Endothelial cell (in vitro differentiated cells): ENCODE measurements at regions not wholly inside any gene's neighbourhood (a gene's known extent, or its start where the extent isn't known, plus 50 kb on each side); places are given as distances from the start of the nearest gene placed in this dataset.

Experiments used
- DNase-seq: peaks from one replicate; pipeline ENCODE4 v3.0.0; 2021; ENCODE audit warnings: low spot score
- H3K27ac Mint-ChIP-seq: one replicate; pipeline ENCODE4 v1.8.0; 2021; ENCODE audit warnings: mixed read lengths, inconsistent platforms; ENCODE audit not compliant: unreplicated experiment
- H3K27me3 Mint-ChIP-seq: one replicate; pipeline ENCODE4 v1.8.0; 2021; ENCODE audit warnings: mild to moderate bottlenecking, moderate library complexity, mixed read lengths, inconsistent platforms; ENCODE audit not compliant: unreplicated experiment
- H3K36me3 Mint-ChIP-seq: one replicate; pipeline ENCODE4 v1.8.0; 2021; ENCODE audit warnings: mild to moderate bottlenecking, low read depth, mixed read lengths, inconsistent platforms; ENCODE audit not compliant: unreplicated experiment
- H3K4me1 Mint-ChIP-seq: one replicate; pipeline ENCODE4 v1.8.0; 2021; ENCODE audit warnings: mild to moderate bottlenecking, mixed read lengths, inconsistent platforms; ENCODE audit not compliant: unreplicated experiment
- H3K4me3 Mint-ChIP-seq: one replicate; pipeline ENCODE4 v1.8.0; 2021; ENCODE audit warnings: mild to moderate bottlenecking, mixed read lengths, inconsistent platforms; ENCODE audit not compliant: unreplicated experiment
- H3K9me3 Mint-ChIP-seq: one replicate; pipeline ENCODE4 v1.8.0; 2021; ENCODE audit warnings: mixed read lengths, inconsistent platforms; ENCODE audit not compliant: unreplicated experiment
- TF ChIP-seq, protein P1 (sequence below): fragments of 200-600 bp; sonication (generic); IDR thresholded peaks from one replicate; pipeline ENCODE4 v1.5.0; 2021; ENCODE audit warnings: antibody characterized with exemption; ENCODE audit not compliant: unreplicated experiment

DNA sequence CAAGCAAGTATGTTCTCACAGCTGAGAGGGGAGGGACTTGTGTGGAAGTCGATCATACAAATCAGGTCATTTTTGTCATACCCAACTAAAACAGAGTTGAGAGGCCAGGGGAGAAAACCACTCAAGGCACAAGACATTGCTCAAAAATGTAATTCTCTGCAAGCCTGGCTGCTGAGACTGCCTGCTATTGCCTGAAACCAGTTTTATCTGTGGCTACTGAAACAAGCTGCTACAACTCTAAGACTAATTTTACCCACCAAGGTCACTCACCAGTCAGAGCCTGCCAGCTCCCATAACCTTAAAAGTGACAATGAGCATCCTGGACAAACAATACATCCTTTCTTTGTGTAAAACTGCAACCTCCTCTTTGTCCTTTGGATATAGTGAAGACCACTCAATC lies 54.1 kb upstream of the CST7 start:
- Mint-ChIP-seq H3K27ac (no peak overlapping the region), H3K9me3 (peaks cover 17% of the 10 kb centered on the region), H3K27me3 (peaks cover 4% of the 10 kb centered on the region), H3K4me3 (no peak overlapping the region), H3K36me3 (peaks cover 19% of the 10 kb centered on the region), H3K4me1 (no peaks in the 10 kb centered on the region)
- TF ChIP-seq, protein P1, sequence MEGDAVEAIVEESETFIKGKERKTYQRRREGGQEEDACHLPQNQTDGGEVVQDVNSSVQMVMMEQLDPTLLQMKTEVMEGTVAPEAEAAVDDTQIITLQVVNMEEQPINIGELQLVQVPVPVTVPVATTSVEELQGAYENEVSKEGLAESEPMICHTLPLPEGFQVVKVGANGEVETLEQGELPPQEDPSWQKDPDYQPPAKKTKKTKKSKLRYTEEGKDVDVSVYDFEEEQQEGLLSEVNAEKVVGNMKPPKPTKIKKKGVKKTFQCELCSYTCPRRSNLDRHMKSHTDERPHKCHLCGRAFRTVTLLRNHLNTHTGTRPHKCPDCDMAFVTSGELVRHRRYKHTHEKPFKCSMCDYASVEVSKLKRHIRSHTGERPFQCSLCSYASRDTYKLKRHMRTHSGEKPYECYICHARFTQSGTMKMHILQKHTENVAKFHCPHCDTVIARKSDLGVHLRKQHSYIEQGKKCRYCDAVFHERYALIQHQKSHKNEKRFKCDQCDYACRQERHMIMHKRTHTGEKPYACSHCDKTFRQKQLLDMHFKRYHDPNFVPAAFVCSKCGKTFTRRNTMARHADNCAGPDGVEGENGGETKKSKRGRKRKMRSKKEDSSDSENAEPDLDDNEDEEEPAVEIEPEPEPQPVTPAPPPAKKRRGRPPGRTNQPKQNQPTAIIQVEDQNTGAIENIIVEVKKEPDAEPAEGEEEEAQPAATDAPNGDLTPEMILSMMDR = no peak
- DNase-seq = no peak

DNA sequence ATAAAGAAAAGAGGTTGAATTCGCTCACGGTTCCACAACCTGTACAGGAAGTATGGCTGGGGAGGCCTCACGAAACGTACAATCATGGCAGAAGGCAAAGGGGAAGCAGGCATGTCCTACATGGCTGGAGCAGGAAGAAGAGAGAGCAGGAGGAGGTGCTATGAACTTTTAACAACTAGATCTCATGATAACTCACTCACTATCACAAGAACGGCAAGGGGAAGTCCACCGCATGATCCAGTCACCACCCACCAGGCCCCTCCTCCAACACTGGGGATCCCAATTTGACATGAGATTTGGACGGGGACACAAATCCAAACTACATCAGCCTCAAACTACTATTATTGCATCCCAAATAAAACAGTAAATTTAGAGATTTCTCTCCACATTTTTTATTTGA lies 53.6 kb upstream of the CST7 start:
- DNase-seq = no peak
- Mint-ChIP-seq H3K4me3 (no peak overlapping the region), H3K4me1 (no peaks in the 10 kb centered on the region), H3K27ac (no peak overlapping the region), H3K27me3 (peaks cover 4% of the 10 kb centered on the region), H3K9me3 (peaks cover 19% of the 10 kb centered on the region), H3K36me3 (peaks cover 19% of the 10 kb centered on the region)
- TF ChIP-seq, protein P1 = no peak

DNA sequence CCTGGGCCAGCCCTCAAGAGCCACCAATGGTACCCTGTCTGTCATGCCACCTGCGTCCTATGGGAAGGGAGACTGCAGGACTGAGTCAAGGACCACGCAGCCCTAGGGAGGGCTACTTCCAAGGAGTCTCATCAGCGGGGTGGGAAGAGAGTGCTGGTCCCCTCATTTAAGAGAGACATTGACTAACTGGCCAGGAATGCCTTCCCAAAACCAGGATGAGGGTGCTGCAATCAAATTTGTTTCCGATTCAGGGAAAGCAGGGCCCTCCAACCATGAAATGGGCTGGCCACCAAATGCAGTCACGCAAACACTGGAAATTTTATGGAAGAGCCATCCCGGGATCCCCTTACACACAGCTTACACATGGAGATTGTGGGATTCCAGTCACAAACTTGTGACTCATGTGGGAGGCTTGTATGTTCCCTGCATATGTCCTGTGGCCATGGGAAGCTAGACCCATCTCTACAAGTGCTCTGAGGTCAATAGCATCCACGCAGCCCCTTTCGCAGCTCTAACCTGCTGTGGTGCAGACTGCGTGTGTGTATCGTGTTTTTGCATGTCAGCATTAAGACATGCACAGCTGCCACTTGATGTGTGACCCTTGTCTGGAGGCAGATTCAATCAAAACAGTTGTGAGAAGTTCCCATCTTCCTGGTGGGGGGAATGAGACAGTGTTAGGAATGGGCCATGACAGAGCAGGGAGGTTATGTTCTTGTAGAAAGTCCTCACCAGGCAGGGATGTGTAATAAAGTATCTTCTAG lies 53.0 kb upstream of the CST7 start:
- Mint-ChIP-seq H3K4me1 (no peaks in the 10 kb centered on the region), H3K4me3 (no peak overlapping the region), H3K27me3 (peaks cover 6% of the 10 kb centered on the region), H3K27ac (no peak overlapping the region), H3K9me3 (peaks cover 21% of the 10 kb centered on the region), H3K36me3 (peaks cover 19% of the 10 kb centered on the region)
- DNase-seq = no peak
- TF ChIP-seq, protein P1 = no peak

DNA sequence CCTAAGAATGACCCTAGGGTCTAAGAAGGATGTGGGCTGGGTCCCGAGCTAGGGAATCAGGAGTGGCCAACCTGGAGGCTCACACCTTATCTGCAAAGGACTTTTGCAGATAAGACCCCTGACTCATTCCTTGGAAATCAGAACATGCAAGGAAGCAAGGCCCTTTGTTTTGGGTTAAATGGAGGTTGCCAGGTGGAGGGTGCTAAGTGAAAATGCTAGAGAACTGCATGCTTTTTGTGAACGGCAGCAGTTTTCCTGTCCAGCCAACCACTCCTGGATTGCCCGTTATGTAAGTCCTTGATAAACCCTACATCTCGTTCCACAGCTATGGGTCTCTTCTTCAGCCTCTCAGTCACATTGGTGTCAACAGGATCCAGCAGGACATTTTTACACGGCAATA lies 52.1 kb upstream of the CST7 start:
- Mint-ChIP-seq H3K9me3 (peaks cover 21% of the 10 kb centered on the region), H3K4me3 (no peak overlapping the region), H3K36me3 (peaks cover 15% of the 10 kb centered on the region), H3K4me1 (no peaks in the 10 kb centered on the region), H3K27me3 (peaks cover 4% of the 10 kb centered on the region), H3K27ac (no peak overlapping the region)
- DNase-seq = no peak
- TF ChIP-seq, protein P1 = no peak

DNA sequence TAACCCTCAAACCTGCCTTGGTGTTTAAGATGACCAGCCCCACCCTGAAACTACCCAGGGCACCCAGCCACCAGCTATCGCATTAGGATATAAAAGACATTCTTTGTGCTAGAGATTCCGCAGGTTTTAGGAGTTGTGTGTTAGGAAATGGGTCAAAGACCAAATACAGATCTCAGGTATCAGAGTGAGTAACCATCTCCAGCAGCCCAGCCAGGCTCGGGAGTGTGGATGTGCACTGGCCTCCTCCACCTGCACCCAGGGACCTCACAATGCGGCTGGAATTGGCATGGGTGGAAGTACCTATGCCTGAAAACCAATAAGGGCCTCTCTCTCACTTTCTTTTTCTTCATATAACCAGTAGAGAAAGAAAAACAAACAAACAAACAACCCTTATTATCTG lies 51.1 kb upstream of the CST7 start:
- H3K27me3 Mint-ChIP-seq = peaks cover 4% of the 10 kb centered on the region
- H3K9me3 Mint-ChIP-seq = peaks cover 21% of the 10 kb centered on the region
- no peak for DNase-seq
- TF ChIP-seq, protein P1 = no peak
- H3K4me3 Mint-ChIP-seq = no peak overlapping the region
- H3K4me1 Mint-ChIP-seq = no peaks in the 10 kb centered on the region
- no peak overlapping the region for H3K27ac Mint-ChIP-seq
- peaks cover 15% of the 10 kb centered on the region for H3K36me3 Mint-ChIP-seq
